ENCODE measurements at regions not wholly inside any gene's neighbourhood (a gene's known extent, or its start where the extent isn't known, plus 50 kb on each side); places are given as distances from the start of the nearest gene placed in this dataset.

DNA sequence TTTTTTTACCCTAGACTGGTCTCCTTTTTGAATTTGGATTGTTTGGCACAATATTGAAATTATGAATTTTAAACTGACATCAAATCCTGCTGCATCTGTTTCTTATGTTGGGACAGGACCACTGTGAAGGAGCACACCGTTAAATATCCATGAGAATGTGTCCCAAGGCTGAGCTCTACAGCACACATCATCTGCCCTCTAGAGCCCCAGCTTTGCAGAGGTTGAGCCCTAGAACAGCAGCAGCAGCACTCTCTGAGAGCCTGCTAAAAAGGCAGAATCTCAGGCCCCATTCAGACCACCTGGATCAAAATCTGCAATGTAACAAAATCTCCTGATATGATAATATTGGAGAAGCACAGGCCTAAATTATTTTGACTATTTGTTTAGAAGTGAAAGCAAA is 192.1 kb upstream of the CCN2 start:
- no peak for TF ChIP-seq YY1 (IDR thresholded peaks at IDR 0.05; ENCODE audit: insufficient read depth, insufficient read length)
- TF ChIP-seq SUZ12 (IDR thresholded peaks at IDR 0.05; ENCODE audit: extremely low read depth, insufficient read depth, insufficient read length) = no peak
- no peak for DNase-seq (ENCODE audit: low read depth, low spot score)
- H3K9ac ChIP-seq (ENCODE audit: insufficient read length, low read depth) = no peak overlapping the region
- no peaks in the 10 kb centered on the region for H3K36me3 ChIP-seq (ENCODE audit: insufficient read depth, insufficient read length, low read length)
- H3K4me1 ChIP-seq (ENCODE audit: insufficient read depth, insufficient read length) = no peaks in the 10 kb centered on the region
- H3K4me3 ChIP-seq (ENCODE audit: insufficient read length, low read depth) = no peak overlapping the region
- no peaks in the 10 kb centered on the region for H3K27me3 ChIP-seq (ENCODE audit: insufficient read depth, insufficient read length)
- H3K9me3 ChIP-seq (ENCODE audit: insufficient read depth, low read length) = no peaks in the 10 kb centered on the region

DNA sequence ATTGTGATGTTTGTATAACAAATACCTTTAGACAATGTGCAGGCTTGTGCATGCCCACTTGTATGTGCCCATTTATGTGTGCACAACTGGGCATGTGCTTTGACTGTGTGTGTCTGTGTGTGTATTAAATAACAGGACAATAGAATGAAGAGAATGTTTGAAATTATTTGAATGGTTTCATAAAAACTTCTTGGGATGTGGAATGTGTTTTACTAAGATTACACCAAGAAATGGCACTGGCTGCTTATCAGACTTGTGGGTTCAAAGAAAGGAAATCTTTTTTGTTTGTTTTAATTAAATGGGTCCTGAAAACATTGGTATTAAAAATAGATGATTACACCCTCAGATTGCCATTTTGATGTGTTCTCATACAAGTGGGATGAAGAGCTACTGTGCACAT is 191.6 kb upstream of the CCN2 start:
- H3K4me3 ChIP-seq (ENCODE audit: insufficient read length, low read depth) = no peak overlapping the region
- H3K36me3 ChIP-seq (ENCODE audit: insufficient read depth, insufficient read length, low read length) = no peaks in the 10 kb centered on the region
- H3K9me3 ChIP-seq (ENCODE audit: insufficient read depth, low read length) = no peaks in the 10 kb centered on the region
- DNase-seq (ENCODE audit: low read depth, low spot score) = no peak
- H3K27me3 ChIP-seq (ENCODE audit: insufficient read depth, insufficient read length) = no peaks in the 10 kb centered on the region
- H3K4me1 ChIP-seq (ENCODE audit: insufficient read depth, insufficient read length) = no peaks in the 10 kb centered on the region
- no peak overlapping the region for H3K9ac ChIP-seq (ENCODE audit: insufficient read length, low read depth)
- TF ChIP-seq YY1 (IDR thresholded peaks at IDR 0.05; ENCODE audit: insufficient read depth, insufficient read length) (no peak), ZNF274 (IDR thresholded peaks at IDR 0.05; ENCODE audit: low read depth, low read length) (no peak), SUZ12 (IDR thresholded peaks at IDR 0.05; ENCODE audit: extremely low read depth, insufficient read depth, insufficient read length) (no peak)

DNA sequence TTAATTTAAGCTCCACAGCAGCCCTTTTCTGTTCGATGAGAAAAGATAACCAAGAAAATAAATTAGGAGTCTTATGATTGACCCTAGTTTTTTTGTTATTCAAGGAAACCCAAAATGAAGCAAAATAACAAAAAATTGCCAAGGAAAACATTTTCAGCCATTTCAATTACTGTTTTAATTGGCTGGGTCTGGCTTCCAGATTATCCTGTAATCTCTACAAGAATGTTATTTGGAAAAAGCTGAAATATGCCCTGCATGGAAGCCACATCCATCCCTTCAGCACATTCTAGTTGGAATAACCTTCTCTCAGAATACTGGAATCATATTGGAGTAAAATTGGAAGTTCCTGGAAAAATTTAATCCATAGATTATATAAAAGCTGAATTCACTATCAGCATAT is 191.1 kb upstream of the CCN2 start:
- Histone ChIP-seq H3K4me1 (ENCODE audit: insufficient read depth, insufficient read length) (no peaks in the 10 kb centered on the region), H3K9ac (ENCODE audit: insufficient read length, low read depth) (no peak overlapping the region), H3K4me3 (ENCODE audit: insufficient read length, low read depth) (no peak overlapping the region), H3K27me3 (ENCODE audit: insufficient read depth, insufficient read length) (no peaks in the 10 kb centered on the region), H3K36me3 (ENCODE audit: insufficient read depth, insufficient read length, low read length) (no peaks in the 10 kb centered on the region), H3K9me3 (ENCODE audit: insufficient read depth, low read length) (no peaks in the 10 kb centered on the region)
- TF ChIP-seq SUZ12 (IDR thresholded peaks at IDR 0.05; ENCODE audit: extremely low read depth, insufficient read depth, insufficient read length) = no peak
- TF ChIP-seq YY1 (IDR thresholded peaks at IDR 0.05; ENCODE audit: insufficient read depth, insufficient read length) = no peak
- TF ChIP-seq ZNF274 (IDR thresholded peaks at IDR 0.05; ENCODE audit: low read depth, low read length) = no peak
- no peak for DNase-seq (ENCODE audit: low read depth, low spot score)

DNA sequence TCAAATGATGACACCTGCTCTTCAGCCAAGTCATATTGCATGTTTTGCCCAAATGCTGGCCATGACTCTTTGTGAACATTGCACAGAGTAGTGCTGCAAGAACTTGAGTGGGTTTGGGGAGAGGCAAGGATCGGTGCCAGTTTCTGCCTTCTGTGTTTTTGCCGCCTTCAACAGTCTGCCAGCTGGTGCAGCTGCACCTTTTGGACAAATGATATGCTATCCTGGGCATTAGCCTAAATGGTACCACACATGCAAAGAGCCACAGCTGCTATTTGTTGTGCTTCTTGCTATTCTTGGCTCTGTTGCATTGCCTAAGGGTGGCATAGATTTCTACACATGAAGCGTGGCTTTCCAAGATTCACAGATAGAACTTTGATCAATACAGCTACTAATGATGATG is 189.0 kb upstream of the CCN2 start:
- Histone ChIP-seq H3K9ac (ENCODE audit: insufficient read length, low read depth) (no peak overlapping the region), H3K9me3 (ENCODE audit: insufficient read depth, low read length) (no peaks in the 10 kb centered on the region), H3K4me3 (ENCODE audit: insufficient read length, low read depth) (no peak overlapping the region), H3K27me3 (ENCODE audit: insufficient read depth, insufficient read length) (no peaks in the 10 kb centered on the region), H3K4me1 (ENCODE audit: insufficient read depth, insufficient read length) (no peaks in the 10 kb centered on the region), H3K36me3 (ENCODE audit: insufficient read depth, insufficient read length, low read length) (no peaks in the 10 kb centered on the region)
- no peak for DNase-seq (ENCODE audit: low read depth, low spot score)
- TF ChIP-seq SUZ12 (IDR thresholded peaks at IDR 0.05; ENCODE audit: extremely low read depth, insufficient read depth, insufficient read length) (no peak), YY1 (IDR thresholded peaks at IDR 0.05; ENCODE audit: insufficient read depth, insufficient read length) (no peak), ZNF274 (IDR thresholded peaks at IDR 0.05; ENCODE audit: low read depth, low read length) (no peak)

DNA sequence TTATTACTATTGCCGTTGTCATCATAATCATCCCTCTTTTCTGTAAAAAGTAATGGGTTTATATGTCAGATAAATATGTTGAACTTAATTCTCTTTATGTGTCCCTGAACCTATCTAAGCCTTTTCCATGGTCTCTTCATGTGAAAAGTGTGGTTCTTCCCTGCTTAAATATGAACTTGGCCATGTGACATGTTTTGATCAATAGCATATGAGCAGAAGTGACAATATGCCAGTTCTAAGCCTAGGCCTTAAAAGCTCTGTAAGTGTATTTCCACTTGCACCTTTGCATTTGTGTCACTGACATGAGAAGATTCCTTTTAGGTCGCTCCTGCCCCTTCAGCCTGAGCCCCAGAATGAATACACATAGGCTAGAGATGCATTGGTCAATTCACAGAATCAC is 188.4 kb upstream of the CCN2 start:
- Histone ChIP-seq H3K27me3 (ENCODE audit: insufficient read depth, insufficient read length) (no peaks in the 10 kb centered on the region), H3K4me1 (ENCODE audit: insufficient read depth, insufficient read length) (no peaks in the 10 kb centered on the region), H3K4me3 (ENCODE audit: insufficient read length, low read depth) (no peak overlapping the region), H3K36me3 (ENCODE audit: insufficient read depth, insufficient read length, low read length) (no peaks in the 10 kb centered on the region), H3K9me3 (ENCODE audit: insufficient read depth, low read length) (no peaks in the 10 kb centered on the region), H3K9ac (ENCODE audit: insufficient read length, low read depth) (no peak overlapping the region)
- no peak for DNase-seq (ENCODE audit: low read depth, low spot score)
- TF ChIP-seq YY1 (IDR thresholded peaks at IDR 0.05; ENCODE audit: insufficient read depth, insufficient read length) (no peak), SUZ12 (IDR thresholded peaks at IDR 0.05; ENCODE audit: extremely low read depth, insufficient read depth, insufficient read length) (no peak), ZNF274 (IDR thresholded peaks at IDR 0.05; ENCODE audit: low read depth, low read length) (no peak)

DNA sequence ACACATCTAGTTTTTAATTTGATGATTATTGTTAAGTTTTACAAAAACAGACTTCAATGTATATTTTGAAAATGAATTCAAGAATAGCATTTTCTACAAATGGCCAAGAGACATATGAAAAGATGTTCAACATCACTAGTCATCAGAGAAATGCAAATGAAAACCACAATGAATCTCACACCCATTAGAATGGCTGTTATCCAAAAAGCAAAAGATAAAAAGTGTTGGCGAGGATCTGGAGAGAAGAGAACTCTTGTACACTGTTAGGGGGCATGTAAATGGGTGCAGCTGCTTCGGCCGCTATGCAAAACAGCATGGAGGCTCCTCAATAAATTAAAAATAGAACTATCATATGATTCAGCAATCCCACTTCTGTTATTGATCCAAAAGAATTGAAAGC is 185.8 kb upstream of the CCN2 start:
- TF ChIP-seq YY1 (IDR thresholded peaks at IDR 0.05; ENCODE audit: insufficient read depth, insufficient read length) = no peak
- no peak for TF ChIP-seq ZNF274 (IDR thresholded peaks at IDR 0.05; ENCODE audit: low read depth, low read length)
- TF ChIP-seq SUZ12 (IDR thresholded peaks at IDR 0.05; ENCODE audit: extremely low read depth, insufficient read depth, insufficient read length) = no peak
- Histone ChIP-seq H3K27me3 (ENCODE audit: insufficient read depth, insufficient read length) (no peaks in the 10 kb centered on the region), H3K36me3 (ENCODE audit: insufficient read depth, insufficient read length, low read length) (no peaks in the 10 kb centered on the region), H3K9ac (ENCODE audit: insufficient read length, low read depth) (no peak overlapping the region), H3K4me1 (ENCODE audit: insufficient read depth, insufficient read length) (no peaks in the 10 kb centered on the region), H3K9me3 (ENCODE audit: insufficient read depth, low read length) (no peaks in the 10 kb centered on the region), H3K4me3 (ENCODE audit: insufficient read length, low read depth) (no peak overlapping the region)
- DNase-seq (ENCODE audit: low read depth, low spot score) = no peak

GRCh38 chr6:132135409-132135808 is 184.2 kb upstream of the CCN2 start:
- TF ChIP-seq ZNF274 (IDR thresholded peaks at IDR 0.05; ENCODE audit: low read depth, low read length) (no peak), SUZ12 (IDR thresholded peaks at IDR 0.05; ENCODE audit: extremely low read depth, insufficient read depth, insufficient read length) (no peak), YY1 (IDR thresholded peaks at IDR 0.05; ENCODE audit: insufficient read depth, insufficient read length) (no peak)
- DNase-seq (ENCODE audit: low read depth, low spot score) = no peak
- H3K4me1 ChIP-seq (ENCODE audit: insufficient read depth, insufficient read length) = no peaks in the 10 kb centered on the region
- no peak overlapping the region for H3K9ac ChIP-seq (ENCODE audit: insufficient read length, low read depth)
- no peaks in the 10 kb centered on the region for H3K36me3 ChIP-seq (ENCODE audit: insufficient read depth, insufficient read length, low read length)
- no peak overlapping the region for H3K4me3 ChIP-seq (ENCODE audit: insufficient read length, low read depth)
- no peaks in the 10 kb centered on the region for H3K9me3 ChIP-seq (ENCODE audit: insufficient read depth, low read length)
- H3K27me3 ChIP-seq (ENCODE audit: insufficient read depth, insufficient read length) = no peaks in the 10 kb centered on the region
